ENCODE measurements at regions not wholly inside any gene's neighbourhood (a gene's known extent, or its start where the extent isn't known, plus 50 kb on each side); places are given as distances from the start of the nearest gene placed in this dataset.

- no peaks in the 10 kb centered on the region for H3K79me2 ChIP-seq (ENCODE audit: control insufficient read depth, insufficient read depth, low read length)
- TF ChIP-seq MXI1 (IDR thresholded peaks at IDR 0.05; ENCODE audit: low read depth, low read length): no peak
- no peak for TF ChIP-seq HDGF (IDR thresholded peaks at IDR 0.05)
- TF ChIP-seq ESRRA (IDR thresholded peaks at IDR 0.05; ENCODE audit: low read length): no peak
- no peak for TF ChIP-seq NR2C1 (IDR thresholded peaks at IDR 0.05)
- no peak for TF ChIP-seq REST (IDR thresholded peaks at IDR 0.05; ENCODE audit: low read depth, low read length)
- TF ChIP-seq ATF7 (IDR thresholded peaks at IDR 0.05; ENCODE audit: low read depth): no peak
- no peak for TF ChIP-seq CUX1 (IDR thresholded peaks at IDR 0.05; ENCODE audit: insufficient replicate concordance, low read depth, low read length)
- no peak for TF ChIP-seq TCF12 (IDR thresholded peaks at IDR 0.05; ENCODE audit: low read depth, low read length)
- no peak for TF ChIP-seq PKNOX1 (IDR thresholded peaks at IDR 0.05)
- no peak for TF ChIP-seq SMARCA5 (IDR thresholded peaks at IDR 0.05)
- no peak for TF ChIP-seq GATAD2B (conservative IDR thresholded peaks at IDR 0.05; ENCODE audit: low read depth)
- no peak for TF ChIP-seq KDM1A (IDR thresholded peaks at IDR 0.05; ENCODE audit: borderline replicate concordance)
Observed at GRCh38 chr11:111112614-111113013, 132.9 kb upstream of the POU2AF2 start.

More at GRCh38 chr11:111112614-111113013, 132.9 kb upstream of the POU2AF2 start:
- H4K20me1 ChIP-seq (ENCODE audit: control insufficient read depth, insufficient read depth): no peaks in the 10 kb centered on the region; the same call in 1 of the 2 replicates
- CTCF ChIA-PET: interaction anchor here (1.0 kb wide), 1 partner anchor 161 kb away, joined by 3 read pairs; no protein-coding TSS in a partner anchor
- in situ Hi-C loops (cut with MboI) (no loop called here), intact Hi-C loops (cut with micrococcal nuclease; ENCODE audit: unreplicated experiment) (no loop called here)
- no TSS peak for BruUV-seq (replicated peaks)
- H3K4me3 ChIP-seq: no peak overlapping the region
- H3K27me3 ChIP-seq (replicated peaks in 1 of 2; ENCODE audit: control insufficient read depth in 2 of 2, insufficient read depth in 2 of 2, low read length in 1 of 2): no peaks in the 10 kb centered on the region
- 0 out of 3 replicates have a peak, but pooled peaks have one; percentile 31 for ATAC-seq
- no peak for FAIRE-seq
- WGBS (ENCODE audit: insufficient coverage, insufficient replicate concordance, low lambda C conversion rate, missing lambda C conversion rate): 0% methylated on average over 1 of the region's 1 CpG
- H3K27ac ChIP-seq (ENCODE audit: control insufficient read depth, insufficient read depth): no peak overlapping the region
- no peak overlapping the region for H2AFZ ChIP-seq (ENCODE audit: control insufficient read depth, low read depth, low read length)
- SMC1A ChIA-PET (ENCODE audit: uncharacterized antibody, unreplicated experiment): interaction anchor here (1.7 kb wide), 1 partner anchor 161 kb away, joined by 4 read pairs; no protein-coding TSS in a partner anchor
- POLR2A ChIA-PET: no interaction called here
- H3K9me3 ChIP-seq (replicated peaks; ENCODE audit: control insufficient read depth, insufficient read depth, low read length): no peaks in the 10 kb centered on the region; the same call in 2 of the 3 replicates
- RAD21 ChIA-PET (ENCODE audit: unreplicated experiment): no interaction called here
- H3K4me2 ChIP-seq (ENCODE audit: control insufficient read depth, insufficient read depth): no peak overlapping the region
- H3K4me1 ChIP-seq (ENCODE audit: control insufficient read depth, insufficient read depth, low read length): peaks cover under 1% of the 10 kb centered on the region; the same call in 1 of the 2 replicates
- no peak overlapping the region for H3K9ac ChIP-seq (ENCODE audit: control insufficient read depth, insufficient read depth, low read length)
- H3K36me3 ChIP-seq (ENCODE audit: control insufficient read depth in 2 of 2, insufficient read depth in 2 of 2, low read length in 1 of 2): no peaks in the 10 kb centered on the region
- DNase-seq (ENCODE audit: low read depth, low spot score): no peak

Measured in GM12878 (cell line).